Glutamatergic neuron (in vitro differentiated cells): ENCODE measurements at regions not wholly inside any gene's neighbourhood (a gene's known extent, or its start where the extent isn't known, plus 50 kb on each side); places are given as distances from the start of the nearest gene placed in this dataset.

Experiments
- DNase-seq: peaks from one replicate; pipeline ENCODE4 v3.0.0; 2022
- H3K27ac Mint-ChIP-seq: one replicate; pipeline ENCODE4 v1.8.0; 2020; ENCODE audit warnings: mild to moderate bottlenecking, mixed read lengths, inconsistent platforms; ENCODE audit not compliant: unreplicated experiment
- H3K27me3 Mint-ChIP-seq: one replicate; pipeline ENCODE4 v1.8.0; 2020; ENCODE audit warnings: mild to moderate bottlenecking, moderate library complexity, mixed read lengths, inconsistent platforms; ENCODE audit not compliant: unreplicated experiment
- H3K36me3 Mint-ChIP-seq: one replicate; pipeline ENCODE4 v1.8.0; 2020; ENCODE audit warnings: mild to moderate bottlenecking, mixed read lengths, inconsistent platforms; ENCODE audit not compliant: unreplicated experiment
- H3K4me1 Mint-ChIP-seq: one replicate; pipeline ENCODE4 v1.8.0; 2020; ENCODE audit warnings: mild to moderate bottlenecking, low read depth, mixed read lengths, inconsistent platforms; ENCODE audit not compliant: unreplicated experiment
- H3K4me3 Mint-ChIP-seq: one replicate; pipeline ENCODE4 v1.8.0; 2020; ENCODE audit warnings: mild to moderate bottlenecking, mixed read lengths, inconsistent platforms; ENCODE audit not compliant: unreplicated experiment
- H3K9me3 Mint-ChIP-seq: one replicate; pipeline ENCODE4 v1.8.0; 2020; ENCODE audit warnings: mild to moderate bottlenecking, moderate library complexity, mixed read lengths, inconsistent platforms; ENCODE audit not compliant: unreplicated experiment
- CTCF ChIP-seq: fragments of 200-600 bp; sonication (generic); IDR thresholded peaks from one replicate; pipeline ENCODE4 v1.5.0; 2021; ENCODE audit not compliant: partially characterized antibody, unreplicated experiment

GRCh38 chr15:66642514-66642913 is 59.5 kb upstream of the SMAD6 start:
- Mint-ChIP-seq H3K4me3 (no peak overlapping the region), H3K27me3 (peaks cover 2% of the 10 kb centered on the region), H3K4me1 (no peaks in the 10 kb centered on the region), H3K36me3 (no peaks in the 10 kb centered on the region), H3K27ac (no peak overlapping the region), H3K9me3 (no peaks in the 10 kb centered on the region)
- DNase-seq = no peak
- TF ChIP-seq CTCF = no peak

- Mint-ChIP-seq H3K9me3 (no peaks in the 10 kb centered on the region), H3K27ac (no peak overlapping the region), H3K4me1 (no peaks in the 10 kb centered on the region), H3K4me3 (no peak overlapping the region), H3K36me3 (no peaks in the 10 kb centered on the region), H3K27me3 (peaks cover 4% of the 10 kb centered on the region)
- no peak for DNase-seq
- no peak for TF ChIP-seq CTCF
Measured at GRCh38 chr15:66643033-66643432, 59.0 kb upstream of the SMAD6 start.

DNA sequence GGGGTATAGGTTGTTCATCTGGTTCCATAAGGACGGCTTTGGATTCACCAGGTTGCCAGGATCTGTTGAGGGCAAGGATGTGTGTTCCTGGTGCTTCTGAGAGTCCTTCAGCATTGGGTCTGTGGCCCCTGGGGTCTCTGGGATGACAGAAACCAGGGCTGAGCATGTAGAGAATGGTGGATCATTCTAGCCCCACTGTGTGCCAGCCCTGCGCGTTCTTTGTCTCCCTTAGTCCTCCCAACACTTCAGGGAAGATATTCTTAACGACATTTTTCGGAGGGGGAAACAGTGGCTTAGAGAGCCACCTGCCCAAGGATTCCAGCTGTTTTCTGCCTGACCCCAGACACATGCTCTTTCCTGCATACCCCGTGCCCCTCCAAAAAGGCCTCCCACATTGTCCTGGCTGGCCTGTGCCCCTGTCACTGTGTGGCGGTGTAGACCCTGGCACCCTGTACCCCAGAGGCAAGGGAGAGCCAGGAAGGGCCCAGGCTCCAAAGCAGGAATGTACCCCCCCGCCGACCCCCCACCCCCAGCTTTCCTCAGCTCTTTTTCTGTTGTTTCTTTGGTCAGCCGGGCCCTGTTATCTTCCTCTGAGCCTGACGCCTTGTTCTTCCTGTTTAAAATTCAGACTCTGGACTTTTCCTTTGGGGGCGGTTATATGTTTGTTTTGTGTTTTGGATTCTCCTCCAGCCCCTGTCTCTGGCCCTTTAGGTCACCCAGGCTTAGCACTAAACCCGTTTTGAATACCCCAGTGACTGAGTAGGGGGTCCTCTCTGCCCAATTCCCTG is 57.8 kb upstream of the SMAD6 start:
- no peaks in the 10 kb centered on the region for H3K4me1 Mint-ChIP-seq
- H3K27ac Mint-ChIP-seq = no peak overlapping the region
- no peaks in the 10 kb centered on the region for H3K9me3 Mint-ChIP-seq
- H3K4me3 Mint-ChIP-seq = no peak overlapping the region
- DNase-seq = no peak
- peaks cover 4% of the 10 kb centered on the region for H3K27me3 Mint-ChIP-seq
- no peaks in the 10 kb centered on the region for H3K36me3 Mint-ChIP-seq
- TF ChIP-seq CTCF = no peak

- TF ChIP-seq CTCF = no peak
- no peak overlapping the region for H3K27ac Mint-ChIP-seq
- no peaks in the 10 kb centered on the region for H3K4me1 Mint-ChIP-seq
- H3K4me3 Mint-ChIP-seq = no peak overlapping the region
- H3K36me3 Mint-ChIP-seq = no peaks in the 10 kb centered on the region
- no peak for DNase-seq
- H3K9me3 Mint-ChIP-seq = no peaks in the 10 kb centered on the region
- H3K27me3 Mint-ChIP-seq = peaks cover 4% of the 10 kb centered on the region
Measured at GRCh38 chr15:66644869-66645268, 57.2 kb upstream of the SMAD6 start.

GRCh38 chr15:66646308-66646707 is 55.7 kb upstream of the SMAD6 start:
- Mint-ChIP-seq H3K9me3 (no peaks in the 10 kb centered on the region), H3K4me3 (no peak overlapping the region), H3K27me3 (peaks cover 6% of the 10 kb centered on the region), H3K27ac (no peak overlapping the region), H3K36me3 (no peaks in the 10 kb centered on the region), H3K4me1 (no peaks in the 10 kb centered on the region)
- DNase-seq = no peak
- no peak for TF ChIP-seq CTCF
